HG02571 (cell line): ENCODE measurements at regions not wholly inside any gene's neighbourhood (a gene's known extent, or its start where the extent isn't known, plus 50 kb on each side); places are given as distances from the start of the nearest gene placed in this dataset.
"Not testable (repeated sequence)": the region's sequence is repeated elsewhere in the genome, so short reads cannot be mapped to it uniquely, and the experiment has no call there.

ENCODE experiments used
- ATAC-seq: cut with Tn5 transposase; IDR thresholded peaks from one replicate; pipeline ENCODE4 v1.9.1; 2021; ENCODE audit warnings: mild to moderate bottlenecking, moderate library complexity; ENCODE audit not compliant: unreplicated experiment

DNA sequence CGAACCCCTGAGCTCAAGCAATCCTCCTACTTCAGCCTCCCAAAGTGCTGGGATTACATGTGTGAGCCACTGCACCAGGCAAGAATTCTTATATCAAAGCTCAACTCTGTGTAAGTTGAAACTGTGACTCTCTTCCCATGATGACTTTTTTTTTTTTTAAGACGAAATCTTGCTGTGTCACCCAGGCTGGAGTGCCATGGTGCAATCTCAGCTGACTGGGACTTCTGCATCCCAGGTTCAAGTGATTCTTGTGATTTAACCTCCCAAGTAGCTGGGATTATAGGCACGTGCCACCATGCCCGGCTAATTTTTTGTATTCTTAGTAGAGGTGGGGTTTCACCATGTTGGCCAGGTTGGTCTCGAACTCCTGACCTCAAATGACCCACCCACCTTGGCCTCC lies 51.6 kb upstream of the WAC start:
- ATAC-seq, result not testable (repeated sequence)

DNA sequence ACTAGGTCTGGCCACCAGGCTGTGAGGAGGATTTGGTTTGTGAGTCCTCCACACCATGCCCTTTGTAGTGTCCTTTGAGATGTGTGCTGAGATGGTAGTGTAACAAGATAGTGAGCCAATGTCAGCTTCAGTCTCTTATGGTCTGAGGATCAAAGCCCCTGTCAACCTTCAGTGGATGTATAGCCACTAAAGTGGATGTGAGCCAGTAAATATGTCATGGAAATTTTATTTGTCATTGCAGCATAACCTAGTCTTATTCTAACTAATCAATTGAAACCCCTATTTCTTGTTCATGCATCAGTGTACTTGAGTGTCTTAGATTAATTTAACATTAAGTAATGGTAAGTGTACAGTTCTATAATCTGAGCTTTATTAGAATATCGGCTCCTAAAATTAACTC lies 51.0 kb upstream of the WAC start:
- ATAC-seq, result no peak
